ENCODE measurements at regions not wholly inside any gene's neighbourhood (a gene's known extent, or its start where the extent isn't known, plus 50 kb on each side); places are given as distances from the start of the nearest gene placed in this dataset.
"Not testable (repeated sequence)": the region's sequence is repeated elsewhere in the genome, so short reads cannot be mapped to it uniquely, and the experiment has no call there.

GRCh38 chrX:124789874-124790273 lies 443.5 kb downstream of the SH2D1A start:
- not testable (repeated sequence) for H3K9me3 ChIP-seq (ENCODE audit: low read depth); H3K9ac ChIP-seq; H3K27ac Mint-ChIP-seq; H3K4me2 ChIP-seq; H3K27me3 ChIP-seq; DNase-seq (ENCODE audit: low spot score); H3F3A ChIP-seq (ENCODE audit: low read depth); H3K36me3 ChIP-seq; H3K4me3 ChIP-seq; H2AFZ ChIP-seq (replicated peaks); H3K4me1 Mint-ChIP-seq; H4K20me1 ChIP-seq (ENCODE audit: low read depth); H3K9me3 Mint-ChIP-seq; H3K4me1 ChIP-seq; H3K36me3 Mint-ChIP-seq; H3K79me2 ChIP-seq (ENCODE audit: low read depth); H3K4me3 Mint-ChIP-seq; H3K27ac ChIP-seq; H3K27me3 Mint-ChIP-seq (ENCODE audit: insufficient read depth, low read depth)

GRCh38 chrX:124791492-124792095 lies 445.2 kb downstream of the SH2D1A start:
- no peaks in the 10 kb centered on the region for H3K27me3 Mint-ChIP-seq (ENCODE audit: insufficient read depth, low read depth)

DNA sequence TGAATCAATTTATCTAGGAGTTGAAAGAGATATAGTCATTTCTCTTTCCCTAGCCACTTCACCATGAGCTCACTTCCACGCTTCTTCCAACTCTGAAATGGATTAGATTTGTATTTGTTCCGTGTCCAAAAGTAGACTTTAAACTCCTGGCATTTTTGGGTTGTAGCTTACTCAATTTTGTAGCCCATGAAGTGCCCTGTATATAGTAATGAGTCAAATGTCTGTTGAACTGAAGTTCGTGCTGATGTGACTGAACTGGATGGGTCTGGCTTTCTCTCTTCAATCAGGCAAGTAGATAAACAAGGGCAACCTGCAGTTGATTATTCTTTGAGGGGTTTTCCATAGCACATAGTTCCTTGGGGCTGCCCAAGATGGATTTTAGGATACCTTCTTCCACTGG lies 450.6 kb downstream of the SH2D1A start:
- Histone ChIP-seq H3K36me3 (no peaks in the 10 kb centered on the region), H3K4me1 (no peaks in the 10 kb centered on the region), H3K79me2 (ENCODE audit: low read depth) (no peaks in the 10 kb centered on the region), H3K27me3 (no peaks in the 10 kb centered on the region), H3K4me2 (no peak overlapping the region), H3K27ac (no peak overlapping the region), H3F3A (ENCODE audit: low read depth) (no peaks in the 10 kb centered on the region), H3K4me3 (no peak overlapping the region), H4K20me1 (ENCODE audit: low read depth) (no peaks in the 10 kb centered on the region), H3K9ac (no peak overlapping the region), H2AFZ (replicated peaks) (no peak overlapping the region), H3K9me3 (ENCODE audit: low read depth) (no peaks in the 10 kb centered on the region)
- H3K4me3 Mint-ChIP-seq: no peak overlapping the region
- DNase-seq (ENCODE audit: low spot score): no peak
- H3K27me3 Mint-ChIP-seq (ENCODE audit: insufficient read depth, low read depth): no peaks in the 10 kb centered on the region
- no peak for TF ChIP-seq EZH2 (IDR thresholded peaks at IDR 0.05)
- TF ChIP-seq, protein P1, sequence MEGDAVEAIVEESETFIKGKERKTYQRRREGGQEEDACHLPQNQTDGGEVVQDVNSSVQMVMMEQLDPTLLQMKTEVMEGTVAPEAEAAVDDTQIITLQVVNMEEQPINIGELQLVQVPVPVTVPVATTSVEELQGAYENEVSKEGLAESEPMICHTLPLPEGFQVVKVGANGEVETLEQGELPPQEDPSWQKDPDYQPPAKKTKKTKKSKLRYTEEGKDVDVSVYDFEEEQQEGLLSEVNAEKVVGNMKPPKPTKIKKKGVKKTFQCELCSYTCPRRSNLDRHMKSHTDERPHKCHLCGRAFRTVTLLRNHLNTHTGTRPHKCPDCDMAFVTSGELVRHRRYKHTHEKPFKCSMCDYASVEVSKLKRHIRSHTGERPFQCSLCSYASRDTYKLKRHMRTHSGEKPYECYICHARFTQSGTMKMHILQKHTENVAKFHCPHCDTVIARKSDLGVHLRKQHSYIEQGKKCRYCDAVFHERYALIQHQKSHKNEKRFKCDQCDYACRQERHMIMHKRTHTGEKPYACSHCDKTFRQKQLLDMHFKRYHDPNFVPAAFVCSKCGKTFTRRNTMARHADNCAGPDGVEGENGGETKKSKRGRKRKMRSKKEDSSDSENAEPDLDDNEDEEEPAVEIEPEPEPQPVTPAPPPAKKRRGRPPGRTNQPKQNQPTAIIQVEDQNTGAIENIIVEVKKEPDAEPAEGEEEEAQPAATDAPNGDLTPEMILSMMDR (IDR thresholded peaks at IDR 0.05): no peak
- no peak for TF ChIP-seq EZH2phosphoT487 (IDR thresholded peaks at IDR 0.05)
- H3K36me3 Mint-ChIP-seq: no peaks in the 10 kb centered on the region
- no peaks in the 10 kb centered on the region for H3K4me1 Mint-ChIP-seq
- H3K9me3 Mint-ChIP-seq: peaks cover 15% of the 10 kb centered on the region
- H3K27ac Mint-ChIP-seq: no peak overlapping the region

More at GRCh38 chrX:124791492-124792095, 445.2 kb downstream of the SH2D1A start:
- no peak for TF ChIP-seq EZH2 (IDR thresholded peaks at IDR 0.05)
- TF ChIP-seq EZH2phosphoT487 (IDR thresholded peaks at IDR 0.05): no peak
- TF ChIP-seq, protein P1 (IDR thresholded peaks at IDR 0.05): no peak
- no peaks in the 10 kb centered on the region for H3K79me2 ChIP-seq (ENCODE audit: low read depth)
- Mint-ChIP-seq H3K4me1 (no peaks in the 10 kb centered on the region), H3K27ac (no peak overlapping the region), H3K4me3 (no peak overlapping the region), H3K36me3 (no peaks in the 10 kb centered on the region), H3K9me3 (peaks cover 6% of the 10 kb centered on the region)
- DNase-seq (ENCODE audit: low spot score): no peak
- H3K9me3 ChIP-seq (ENCODE audit: low read depth): no peaks in the 10 kb centered on the region
- H3K27ac ChIP-seq: no peak overlapping the region
- no peaks in the 10 kb centered on the region for H4K20me1 ChIP-seq (ENCODE audit: low read depth)
- no peaks in the 10 kb centered on the region for H3K36me3 ChIP-seq
- H3K4me1 ChIP-seq: no peaks in the 10 kb centered on the region
- H3K4me3 ChIP-seq: no peak overlapping the region
- no peak overlapping the region for H3K9ac ChIP-seq
- H3K27me3 ChIP-seq: no peaks in the 10 kb centered on the region
- no peak overlapping the region for H3K4me2 ChIP-seq
- no peaks in the 10 kb centered on the region for H3F3A ChIP-seq (ENCODE audit: low read depth)
- H2AFZ ChIP-seq (replicated peaks): no peak overlapping the region

GRCh38 chrX:124804962-124805361 lies 458.6 kb downstream of the SH2D1A start:
- Histone ChIP-seq H3K4me2 (no peak overlapping the region), H3F3A (ENCODE audit: low read depth) (no peaks in the 10 kb centered on the region), H3K36me3 (no peaks in the 10 kb centered on the region), H4K20me1 (ENCODE audit: low read depth) (no peaks in the 10 kb centered on the region), H3K27me3 (no peaks in the 10 kb centered on the region), H3K27ac (no peak overlapping the region), H3K79me2 (ENCODE audit: low read depth) (no peaks in the 10 kb centered on the region), H3K9ac (no peak overlapping the region), H3K4me3 (no peak overlapping the region), H3K9me3 (ENCODE audit: low read depth) (peaks cover 10% of the 10 kb centered on the region), H3K4me1 (no peaks in the 10 kb centered on the region), H2AFZ (replicated peaks) (no peak overlapping the region)
- no peak overlapping the region for H3K27ac Mint-ChIP-seq
- no peak overlapping the region for H3K4me3 Mint-ChIP-seq
- no peaks in the 10 kb centered on the region for H3K27me3 Mint-ChIP-seq (ENCODE audit: insufficient read depth, low read depth)
- H3K9me3 Mint-ChIP-seq: peaks cover 6% of the 10 kb centered on the region
- no peak for DNase-seq (ENCODE audit: low spot score)
- TF ChIP-seq EZH2phosphoT487 (IDR thresholded peaks at IDR 0.05) (no peak), EZH2 (IDR thresholded peaks at IDR 0.05) (no peak)
- TF ChIP-seq, protein P1 (IDR thresholded peaks at IDR 0.05): no peak
- H3K4me1 Mint-ChIP-seq: no peaks in the 10 kb centered on the region
- no peaks in the 10 kb centered on the region for H3K36me3 Mint-ChIP-seq
